H1 (cell line): ENCODE measurements at regions not wholly inside any gene's neighbourhood (a gene's known extent, or its start where the extent isn't known, plus 50 kb on each side); places are given as distances from the start of the nearest gene placed in this dataset.

Experiments
- HDAC2 ChIP-seq, 2 experiments: fragments of 300-600 bp in 1 of 2; sonication (generic) in 1 of 2; IDR thresholded peaks; 2 replicates each; pipeline ENCODE4 v1.6.1; 2011 to 2012; ENCODE audit warnings: low read depth in 2 of 2, low read length in 2 of 2, mild to moderate bottlenecking in 2 of 2, moderate library complexity in 2 of 2, borderline replicate concordance in 1 of 2, inconsistent platforms in 1 of 2
- NRF1 ChIP-seq: IDR thresholded peaks from 2 replicates; pipeline ENCODE4 v1.6.1; 2011; ENCODE audit warnings: mild to moderate bottlenecking, low read depth, low read length, improper control_type of control experiment
- SAP30 ChIP-seq: fragments of 300-600 bp; sonication (generic); IDR thresholded peaks from 2 replicates; pipeline ENCODE4 v1.7.1; 2012; ENCODE audit warnings: low read length, moderate library complexity, mild to moderate bottlenecking, inconsistent platforms; ENCODE audit not compliant: insufficient read depth, insufficient replicate concordance
- SP1 ChIP-seq: IDR thresholded peaks from 2 replicates; pipeline ENCODE4 v1.6.1; 2011; ENCODE audit warnings: low read depth, low read length
- SUZ12 ChIP-seq: fragments of 200-600 bp; sonication (generic); IDR thresholded peaks from 2 replicates; pipeline ENCODE4 v1.6.1; 2012; ENCODE audit warnings: mild to moderate bottlenecking, inconsistent platforms, low read length, moderate library complexity, mixed read lengths
- TBP ChIP-seq: IDR thresholded peaks from 2 replicates; pipeline ENCODE4 v1.6.1; 2011; ENCODE audit warnings: low read depth, low read length, improper control_type of control experiment
- TCF12 ChIP-seq: IDR thresholded peaks from 2 replicates; pipeline ENCODE4 v1.6.1; 2011; ENCODE audit warnings: low read depth, mild to moderate bottlenecking, low read length
- TF ChIP-seq, protein P1 (sequence below): fragments of 300-600 bp; sonication (generic); IDR thresholded peaks from 2 replicates; pipeline ENCODE4 v1.7.1; 2012; ENCODE audit warnings: low read length, moderate library complexity, mild to moderate bottlenecking, inconsistent platforms; ENCODE audit not compliant: insufficient replicate concordance

DNA sequence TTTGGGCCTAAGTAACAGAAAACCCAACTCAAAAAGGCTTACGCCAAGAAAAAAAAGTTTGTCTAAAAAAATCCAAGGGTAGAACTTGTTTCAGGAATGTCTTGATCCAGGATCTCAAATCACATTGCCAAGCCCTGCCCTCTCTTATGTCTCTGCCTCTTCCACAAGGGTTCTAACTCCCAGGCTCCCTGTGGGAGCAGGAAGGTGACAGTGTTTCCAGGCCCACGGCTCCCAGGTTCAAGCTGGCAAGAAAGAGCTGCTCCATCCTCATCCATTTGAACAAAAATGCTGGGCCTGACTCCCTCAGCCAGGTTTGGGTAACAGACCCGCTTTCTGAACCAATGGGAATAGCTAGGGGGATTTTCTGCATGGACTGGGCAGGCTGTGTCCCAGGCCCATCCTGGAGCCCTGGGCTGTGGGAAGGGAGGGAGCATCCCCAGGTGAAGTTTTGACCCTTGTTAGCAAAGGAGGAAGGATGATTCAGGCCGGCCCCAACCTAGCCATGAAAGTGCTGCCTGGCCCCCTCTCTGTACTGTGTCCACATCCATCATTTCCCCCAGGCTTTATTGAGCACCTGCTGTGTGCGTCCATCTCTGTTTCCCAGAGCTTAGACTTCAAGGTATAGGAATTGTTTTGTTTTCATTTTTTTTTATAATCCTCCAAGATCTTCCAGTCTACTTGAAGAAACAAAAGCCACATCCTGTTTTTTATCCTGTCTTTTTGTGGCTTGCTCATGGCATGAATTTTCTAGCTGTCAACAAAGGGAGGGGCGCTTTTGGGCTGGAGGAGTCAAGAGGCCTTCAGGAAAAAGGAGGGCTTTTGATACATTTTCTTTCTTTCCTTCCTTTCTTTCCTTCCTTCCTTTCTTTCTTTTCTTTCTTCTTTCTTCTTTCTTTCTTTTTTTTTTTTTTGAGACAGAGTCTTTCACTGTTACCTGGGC, 159.8 kb downstream of the TFAP2C start (continued):
- TF ChIP-seq SAP30 (no peak), NRF1 (no peak), SP1 (no peak), HDAC2 (IDR thresholded peaks at IDR 0.05; ENCODE audit: borderline replicate concordance in 1 of 2, low read depth in 2 of 2, low read length in 2 of 2) (no peak), SUZ12 (no peak), TCF12 (no peak), TBP (no peak)
- TF ChIP-seq, protein P1, sequence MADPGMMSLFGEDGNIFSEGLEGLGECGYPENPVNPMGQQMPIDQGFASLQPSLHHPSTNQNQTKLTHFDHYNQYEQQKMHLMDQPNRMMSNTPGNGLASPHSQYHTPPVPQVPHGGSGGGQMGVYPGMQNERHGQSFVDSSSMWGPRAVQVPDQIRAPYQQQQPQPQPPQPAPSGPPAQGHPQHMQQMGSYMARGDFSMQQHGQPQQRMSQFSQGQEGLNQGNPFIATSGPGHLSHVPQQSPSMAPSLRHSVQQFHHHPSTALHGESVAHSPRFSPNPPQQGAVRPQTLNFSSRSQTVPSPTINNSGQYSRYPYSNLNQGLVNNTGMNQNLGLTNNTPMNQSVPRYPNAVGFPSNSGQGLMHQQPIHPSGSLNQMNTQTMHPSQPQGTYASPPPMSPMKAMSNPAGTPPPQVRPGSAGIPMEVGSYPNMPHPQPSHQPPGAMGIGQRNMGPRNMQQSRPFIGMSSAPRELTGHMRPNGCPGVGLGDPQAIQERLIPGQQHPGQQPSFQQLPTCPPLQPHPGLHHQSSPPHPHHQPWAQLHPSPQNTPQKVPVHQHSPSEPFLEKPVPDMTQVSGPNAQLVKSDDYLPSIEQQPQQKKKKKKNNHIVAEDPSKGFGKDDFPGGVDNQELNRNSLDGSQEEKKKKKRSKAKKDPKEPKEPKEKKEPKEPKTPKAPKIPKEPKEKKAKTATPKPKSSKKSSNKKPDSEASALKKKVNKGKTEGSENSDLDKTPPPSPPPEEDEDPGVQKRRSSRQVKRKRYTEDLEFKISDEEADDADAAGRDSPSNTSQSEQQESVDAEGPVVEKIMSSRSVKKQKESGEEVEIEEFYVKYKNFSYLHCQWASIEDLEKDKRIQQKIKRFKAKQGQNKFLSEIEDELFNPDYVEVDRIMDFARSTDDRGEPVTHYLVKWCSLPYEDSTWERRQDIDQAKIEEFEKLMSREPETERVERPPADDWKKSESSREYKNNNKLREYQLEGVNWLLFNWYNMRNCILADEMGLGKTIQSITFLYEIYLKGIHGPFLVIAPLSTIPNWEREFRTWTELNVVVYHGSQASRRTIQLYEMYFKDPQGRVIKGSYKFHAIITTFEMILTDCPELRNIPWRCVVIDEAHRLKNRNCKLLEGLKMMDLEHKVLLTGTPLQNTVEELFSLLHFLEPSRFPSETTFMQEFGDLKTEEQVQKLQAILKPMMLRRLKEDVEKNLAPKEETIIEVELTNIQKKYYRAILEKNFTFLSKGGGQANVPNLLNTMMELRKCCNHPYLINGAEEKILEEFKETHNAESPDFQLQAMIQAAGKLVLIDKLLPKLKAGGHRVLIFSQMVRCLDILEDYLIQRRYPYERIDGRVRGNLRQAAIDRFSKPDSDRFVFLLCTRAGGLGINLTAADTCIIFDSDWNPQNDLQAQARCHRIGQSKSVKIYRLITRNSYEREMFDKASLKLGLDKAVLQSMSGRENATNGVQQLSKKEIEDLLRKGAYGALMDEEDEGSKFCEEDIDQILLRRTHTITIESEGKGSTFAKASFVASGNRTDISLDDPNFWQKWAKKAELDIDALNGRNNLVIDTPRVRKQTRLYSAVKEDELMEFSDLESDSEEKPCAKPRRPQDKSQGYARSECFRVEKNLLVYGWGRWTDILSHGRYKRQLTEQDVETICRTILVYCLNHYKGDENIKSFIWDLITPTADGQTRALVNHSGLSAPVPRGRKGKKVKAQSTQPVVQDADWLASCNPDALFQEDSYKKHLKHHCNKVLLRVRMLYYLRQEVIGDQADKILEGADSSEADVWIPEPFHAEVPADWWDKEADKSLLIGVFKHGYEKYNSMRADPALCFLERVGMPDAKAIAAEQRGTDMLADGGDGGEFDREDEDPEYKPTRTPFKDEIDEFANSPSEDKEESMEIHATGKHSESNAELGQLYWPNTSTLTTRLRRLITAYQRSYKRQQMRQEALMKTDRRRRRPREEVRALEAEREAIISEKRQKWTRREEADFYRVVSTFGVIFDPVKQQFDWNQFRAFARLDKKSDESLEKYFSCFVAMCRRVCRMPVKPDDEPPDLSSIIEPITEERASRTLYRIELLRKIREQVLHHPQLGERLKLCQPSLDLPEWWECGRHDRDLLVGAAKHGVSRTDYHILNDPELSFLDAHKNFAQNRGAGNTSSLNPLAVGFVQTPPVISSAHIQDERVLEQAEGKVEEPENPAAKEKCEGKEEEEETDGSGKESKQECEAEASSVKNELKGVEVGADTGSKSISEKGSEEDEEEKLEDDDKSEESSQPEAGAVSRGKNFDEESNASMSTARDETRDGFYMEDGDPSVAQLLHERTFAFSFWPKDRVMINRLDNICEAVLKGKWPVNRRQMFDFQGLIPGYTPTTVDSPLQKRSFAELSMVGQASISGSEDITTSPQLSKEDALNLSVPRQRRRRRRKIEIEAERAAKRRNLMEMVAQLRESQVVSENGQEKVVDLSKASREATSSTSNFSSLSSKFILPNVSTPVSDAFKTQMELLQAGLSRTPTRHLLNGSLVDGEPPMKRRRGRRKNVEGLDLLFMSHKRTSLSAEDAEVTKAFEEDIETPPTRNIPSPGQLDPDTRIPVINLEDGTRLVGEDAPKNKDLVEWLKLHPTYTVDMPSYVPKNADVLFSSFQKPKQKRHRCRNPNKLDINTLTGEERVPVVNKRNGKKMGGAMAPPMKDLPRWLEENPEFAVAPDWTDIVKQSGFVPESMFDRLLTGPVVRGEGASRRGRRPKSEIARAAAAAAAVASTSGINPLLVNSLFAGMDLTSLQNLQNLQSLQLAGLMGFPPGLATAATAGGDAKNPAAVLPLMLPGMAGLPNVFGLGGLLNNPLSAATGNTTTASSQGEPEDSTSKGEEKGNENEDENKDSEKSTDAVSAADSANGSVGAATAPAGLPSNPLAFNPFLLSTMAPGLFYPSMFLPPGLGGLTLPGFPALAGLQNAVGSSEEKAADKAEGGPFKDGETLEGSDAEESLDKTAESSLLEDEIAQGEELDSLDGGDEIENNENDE = no peak
